ENCODE measurements at regions not wholly inside any gene's neighbourhood (a gene's known extent, or its start where the extent isn't known, plus 50 kb on each side); places are given as distances from the start of the nearest gene placed in this dataset.

- TF ChIP-seq, protein P1, sequence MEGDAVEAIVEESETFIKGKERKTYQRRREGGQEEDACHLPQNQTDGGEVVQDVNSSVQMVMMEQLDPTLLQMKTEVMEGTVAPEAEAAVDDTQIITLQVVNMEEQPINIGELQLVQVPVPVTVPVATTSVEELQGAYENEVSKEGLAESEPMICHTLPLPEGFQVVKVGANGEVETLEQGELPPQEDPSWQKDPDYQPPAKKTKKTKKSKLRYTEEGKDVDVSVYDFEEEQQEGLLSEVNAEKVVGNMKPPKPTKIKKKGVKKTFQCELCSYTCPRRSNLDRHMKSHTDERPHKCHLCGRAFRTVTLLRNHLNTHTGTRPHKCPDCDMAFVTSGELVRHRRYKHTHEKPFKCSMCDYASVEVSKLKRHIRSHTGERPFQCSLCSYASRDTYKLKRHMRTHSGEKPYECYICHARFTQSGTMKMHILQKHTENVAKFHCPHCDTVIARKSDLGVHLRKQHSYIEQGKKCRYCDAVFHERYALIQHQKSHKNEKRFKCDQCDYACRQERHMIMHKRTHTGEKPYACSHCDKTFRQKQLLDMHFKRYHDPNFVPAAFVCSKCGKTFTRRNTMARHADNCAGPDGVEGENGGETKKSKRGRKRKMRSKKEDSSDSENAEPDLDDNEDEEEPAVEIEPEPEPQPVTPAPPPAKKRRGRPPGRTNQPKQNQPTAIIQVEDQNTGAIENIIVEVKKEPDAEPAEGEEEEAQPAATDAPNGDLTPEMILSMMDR (conservative IDR thresholded peaks at IDR 0.05; ENCODE audit: low read depth, low read length): no peak
- TF ChIP-seq BHLHE40 (IDR thresholded peaks at IDR 0.05; ENCODE audit: low read depth, low read length): no peak
- no peak for TF ChIP-seq POLR2A (IDR thresholded peaks at IDR 0.05; ENCODE audit: low read depth, low read length)
- TF ChIP-seq RAD21 (IDR thresholded peaks at IDR 0.05; ENCODE audit: low read length): no peak
- no peak for TF ChIP-seq FOS (IDR thresholded peaks at IDR 0.05; ENCODE audit: low read depth, low read length)
- no peak for TF ChIP-seq MXI1 (IDR thresholded peaks at IDR 0.05; ENCODE audit: borderline replicate concordance, low read depth, low read length)
- TF ChIP-seq CEBPB (IDR thresholded peaks at IDR 0.05; ENCODE audit: low read depth, low read length): no peak
- TF ChIP-seq, protein P2, sequence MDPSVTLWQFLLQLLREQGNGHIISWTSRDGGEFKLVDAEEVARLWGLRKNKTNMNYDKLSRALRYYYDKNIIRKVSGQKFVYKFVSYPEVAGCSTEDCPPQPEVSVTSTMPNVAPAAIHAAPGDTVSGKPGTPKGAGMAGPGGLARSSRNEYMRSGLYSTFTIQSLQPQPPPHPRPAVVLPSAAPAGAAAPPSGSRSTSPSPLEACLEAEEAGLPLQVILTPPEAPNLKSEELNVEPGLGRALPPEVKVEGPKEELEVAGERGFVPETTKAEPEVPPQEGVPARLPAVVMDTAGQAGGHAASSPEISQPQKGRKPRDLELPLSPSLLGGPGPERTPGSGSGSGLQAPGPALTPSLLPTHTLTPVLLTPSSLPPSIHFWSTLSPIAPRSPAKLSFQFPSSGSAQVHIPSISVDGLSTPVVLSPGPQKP (IDR thresholded peaks at IDR 0.05; ENCODE audit: borderline replicate concordance, low read depth, low read length): no peak
- TF ChIP-seq MAZ (IDR thresholded peaks at IDR 0.05; ENCODE audit: borderline replicate concordance, low read depth, low read length): no peak
- no peak for TF ChIP-seq CHD1 (IDR thresholded peaks at IDR 0.05; ENCODE audit: low read depth, low read length)
These were observed 74.4 kb upstream of the PRR5 start for GRCh38 chr22:44627521-44628139.
